Epithelial cell of proximal tubule (primary cell): ENCODE measurements at regions not wholly inside any gene's neighbourhood (a gene's known extent, or its start where the extent isn't known, plus 50 kb on each side); places are given as distances from the start of the nearest gene placed in this dataset.
A peak's percentile ranks its signal among the peaks of the same experiment; 100 is the strongest.

Experiments
- DNase-seq: peaks from one replicate; pipeline ENCODE4 v3.0.0-alpha.2; 2011; ENCODE audit warnings: low read depth
- H3K4me3 ChIP-seq: 2 replicates; pipeline ENCODE4 v1.5.1; 2011; ENCODE audit warnings: low read depth, mild to moderate bottlenecking, low read length
- TF ChIP-seq, protein P1 (sequence below): conservative IDR thresholded peaks from 2 replicates; pipeline ENCODE4 v1.5.1; 2012; ENCODE audit warnings: low read depth, mild to moderate bottlenecking, low read length

DNA sequence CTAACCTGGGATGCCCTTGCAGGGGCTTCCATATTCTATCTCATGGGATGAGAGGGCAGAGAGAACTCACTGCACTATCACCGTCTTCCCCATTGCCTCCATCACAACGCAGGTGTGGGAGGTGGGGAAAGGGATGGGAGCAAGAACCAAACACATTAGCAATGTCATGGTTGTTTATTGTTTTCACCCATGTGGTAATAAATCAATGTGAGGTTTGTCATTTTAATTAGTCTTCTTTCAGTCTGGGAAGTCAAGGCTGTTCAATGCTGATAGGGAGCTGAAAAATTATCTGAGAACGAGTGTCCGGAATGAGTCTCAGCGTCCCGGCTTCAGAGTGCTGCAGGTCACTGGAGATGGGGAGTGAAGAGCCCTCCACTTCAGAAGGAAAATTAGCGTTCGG is 268.5 kb downstream of the DUSP10 start:
- no peak overlapping the region for H3K4me3 ChIP-seq
- no peak for DNase-seq
- TF ChIP-seq, protein P1, sequence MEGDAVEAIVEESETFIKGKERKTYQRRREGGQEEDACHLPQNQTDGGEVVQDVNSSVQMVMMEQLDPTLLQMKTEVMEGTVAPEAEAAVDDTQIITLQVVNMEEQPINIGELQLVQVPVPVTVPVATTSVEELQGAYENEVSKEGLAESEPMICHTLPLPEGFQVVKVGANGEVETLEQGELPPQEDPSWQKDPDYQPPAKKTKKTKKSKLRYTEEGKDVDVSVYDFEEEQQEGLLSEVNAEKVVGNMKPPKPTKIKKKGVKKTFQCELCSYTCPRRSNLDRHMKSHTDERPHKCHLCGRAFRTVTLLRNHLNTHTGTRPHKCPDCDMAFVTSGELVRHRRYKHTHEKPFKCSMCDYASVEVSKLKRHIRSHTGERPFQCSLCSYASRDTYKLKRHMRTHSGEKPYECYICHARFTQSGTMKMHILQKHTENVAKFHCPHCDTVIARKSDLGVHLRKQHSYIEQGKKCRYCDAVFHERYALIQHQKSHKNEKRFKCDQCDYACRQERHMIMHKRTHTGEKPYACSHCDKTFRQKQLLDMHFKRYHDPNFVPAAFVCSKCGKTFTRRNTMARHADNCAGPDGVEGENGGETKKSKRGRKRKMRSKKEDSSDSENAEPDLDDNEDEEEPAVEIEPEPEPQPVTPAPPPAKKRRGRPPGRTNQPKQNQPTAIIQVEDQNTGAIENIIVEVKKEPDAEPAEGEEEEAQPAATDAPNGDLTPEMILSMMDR, result no peak

DNA sequence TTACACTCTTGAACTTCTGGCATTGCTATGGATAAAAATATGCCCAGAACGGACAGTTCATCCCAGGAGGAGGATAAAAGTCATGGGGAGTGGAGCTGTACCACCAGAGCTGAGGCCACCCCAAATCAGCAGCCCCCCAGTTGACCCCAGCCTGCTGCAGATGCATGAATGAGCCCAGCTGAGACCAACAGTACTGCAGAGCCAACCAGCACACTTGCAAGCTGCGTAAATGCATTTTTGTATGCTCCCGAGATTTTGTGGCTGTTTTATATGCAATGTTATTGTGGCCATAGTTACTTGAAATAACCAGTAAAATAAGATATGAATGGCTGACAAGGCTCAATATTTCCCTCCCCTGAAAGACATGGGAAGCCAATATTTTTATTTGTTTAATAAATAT is 264.6 kb downstream of the DUSP10 start:
- DNase-seq, result no peak
- H3K4me3 ChIP-seq, result no peak overlapping the region
- TF ChIP-seq, protein P1, result no peak

GRCh38 chr1:221478050-221478949 is 263.6 kb downstream of the DUSP10 start:
- peak; percentile 55 for DNase-seq
- TF ChIP-seq, protein P1, result peak; percentile 97
- H3K4me3 ChIP-seq, result no peak overlapping the region

DNA sequence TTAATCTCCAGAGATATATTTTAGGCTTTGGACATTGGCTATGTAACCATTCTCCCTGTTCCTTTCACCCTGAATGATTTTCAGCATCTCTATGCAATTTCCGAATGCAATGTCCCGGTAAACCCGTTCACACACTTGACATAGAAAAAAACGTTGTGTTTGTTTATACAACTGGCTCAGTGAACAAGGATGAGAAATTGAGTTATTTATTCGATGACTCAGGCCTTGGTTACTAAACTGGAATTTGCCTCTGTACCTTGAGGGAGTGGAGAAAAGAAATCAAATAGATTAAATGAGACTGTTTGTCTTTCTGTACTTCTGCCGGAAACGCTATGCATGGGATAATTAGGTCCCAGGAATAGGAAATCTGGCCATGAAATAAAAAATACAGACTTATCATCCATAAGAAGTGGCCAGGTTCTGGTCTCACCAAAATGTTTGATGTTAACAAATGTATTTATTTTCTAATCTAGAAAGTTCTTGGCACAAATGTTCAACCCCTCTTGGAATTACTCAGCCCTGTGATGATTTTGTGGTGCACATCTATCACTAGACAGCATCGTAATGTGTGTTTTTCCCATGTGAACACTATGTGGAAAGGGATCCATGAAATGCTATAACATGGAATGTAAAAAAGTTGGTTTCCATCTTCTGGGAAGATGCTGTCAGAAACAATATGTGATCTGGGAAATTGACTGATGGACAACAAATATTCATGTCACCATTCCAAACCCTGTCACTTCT is 253.9 kb downstream of the DUSP10 start:
- peak; percentile 80 for DNase-seq
- H3K4me3 ChIP-seq, result no peak overlapping the region
- TF ChIP-seq, protein P1, result no peak

DNA sequence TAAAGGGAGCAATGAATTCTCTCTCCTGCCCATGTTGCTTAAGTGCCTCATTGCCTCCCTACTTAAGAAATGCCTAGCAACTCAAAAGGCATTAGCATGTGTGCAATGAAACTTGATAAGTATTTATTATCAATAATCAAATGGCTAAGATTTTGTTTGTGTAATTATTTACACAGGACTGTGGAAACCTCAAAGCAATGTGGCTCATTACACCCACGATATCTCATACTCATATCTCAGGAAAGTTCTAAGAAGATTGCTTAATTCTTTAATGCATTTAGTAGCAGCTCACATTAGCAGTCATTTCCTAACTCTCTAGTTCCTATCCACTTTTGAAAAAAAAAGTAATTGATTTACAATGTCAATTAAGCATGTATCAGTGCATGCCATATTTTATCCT is 253.3 kb downstream of the DUSP10 start:
- no peak overlapping the region for H3K4me3 ChIP-seq

DNA sequence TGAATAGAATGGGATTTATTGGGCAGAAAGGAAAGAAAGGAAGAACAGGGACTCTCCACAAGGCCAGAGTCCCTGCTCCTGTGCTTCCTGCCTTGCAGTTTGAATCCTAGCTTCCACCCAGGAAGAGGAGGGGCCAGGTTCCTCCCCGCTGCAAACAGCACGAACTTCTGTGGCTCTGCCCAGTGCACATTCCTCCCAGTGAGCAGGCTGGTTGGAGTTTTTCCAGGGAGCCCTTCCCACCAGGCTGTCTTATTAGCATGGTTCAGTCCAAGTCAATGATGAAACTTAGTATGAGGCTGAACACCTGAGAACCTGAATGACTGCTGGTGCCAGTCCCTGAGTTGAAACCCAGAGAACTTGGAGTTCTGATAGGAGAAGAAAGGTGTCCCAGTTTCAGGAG is 247.2 kb downstream of the DUSP10 start:
- DNase-seq, result peak; percentile 40
- H3K4me3 ChIP-seq, result no peak overlapping the region
- TF ChIP-seq, protein P1, result no peak

More for the DNA sequence above, 253.3 kb downstream of the DUSP10 start:
- no peak for DNase-seq
- TF ChIP-seq, protein P1, result no peak
